ENCODE measurements at regions not wholly inside any gene's neighbourhood (a gene's known extent, or its start where the extent isn't known, plus 50 kb on each side); places are given as distances from the start of the nearest gene placed in this dataset.

GRCh38 chr18:61743775-61744531 is 148.9 kb downstream of the RNF152 start:
- TF ChIP-seq ESRRG (CRISPR knock-in tag; IDR thresholded peaks at IDR 0.05) (no peak), PATZ1 (CRISPR knock-in tag; IDR thresholded peaks at IDR 0.05; ENCODE audit: borderline replicate concordance) (no peak), CREB5 (CRISPR knock-in tag; IDR thresholded peaks at IDR 0.05; ENCODE audit: low read depth) (no peak), BACH2 (CRISPR knock-in tag; IDR thresholded peaks at IDR 0.05; ENCODE audit: borderline replicate concordance) (no peak), ZC3H10 (CRISPR knock-in tag; IDR thresholded peaks at IDR 0.05) (no peak), ZNF8 (CRISPR knock-in tag; IDR thresholded peaks at IDR 0.05) (no peak), SNAI2 (CRISPR knock-in tag; IDR thresholded peaks at IDR 0.05) (no peak), ZFP3 (CRISPR knock-in tag; IDR thresholded peaks at IDR 0.05) (no peak), ZFP30 (CRISPR knock-in tag; IDR thresholded peaks at IDR 0.05) (no peak)
